IMR-90 (cell line): ENCODE measurements at regions not wholly inside any gene's neighbourhood (a gene's known extent, or its start where the extent isn't known, plus 50 kb on each side); places are given as distances from the start of the nearest gene placed in this dataset.

ENCODE experiments used
- ATAC-seq: fragments of 200-7000 bp; cut with Tn5 transposase; 2 replicates; pipeline ENCODE4 v1.9.1; 2020; ENCODE audit warnings: low read depth, mild to moderate bottlenecking, moderate library complexity
- BruUV-seq: library from RNA; stranded (reverse); fragments of 400-500 nt; replicated peaks from 2 replicates; lab custom pipeline; 2021; lab: Mats Ljungman, UMichigan
- CTCF ChIA-PET: fragments of 300-600 bp; formaldehyde crosslinking; extraction: SDS; loops from one replicate; lab custom pipeline; 2021; ENCODE audit warnings: antibody characterized with exemption; lab: Yijun Ruan, JAX
- POLR2A ChIA-PET: fragments of 300-600 bp; sonication (Branson Sonifier 250); formaldehyde crosslinking; loops from one replicate; lab custom pipeline; 2022; ENCODE audit warnings: antibody characterized with exemption; ENCODE audit not compliant: unreplicated experiment; lab: Charles Lee
- DNase-seq: peaks from one replicate; pipeline ENCODE4 v3.0.0; 2013
- H2AFZ ChIP-seq: replicated peaks from 2 replicates; pipeline ENCODE3; 2013; ENCODE audit warnings: low read length, mild to moderate bottlenecking; ENCODE audit not compliant: poor library complexity
- H2AK5ac ChIP-seq: 2 replicates; pipeline ENCODE4 v1.6.1; 2013; ENCODE audit warnings: low read depth, low read length, inconsistent platforms
- H2AK9ac ChIP-seq: replicated peaks from 2 replicates; pipeline ENCODE3; 2013; ENCODE audit warnings: mild to moderate bottlenecking, low read depth, low read length, moderate library complexity; ENCODE audit not compliant: poor library complexity
- H2BK120ac ChIP-seq: 2 replicates; pipeline ENCODE4 v1.6.1; 2013; ENCODE audit warnings: low read depth, low read length, inconsistent platforms
- H2BK15ac ChIP-seq: 3 replicates; pipeline ENCODE4 v1.6.1; 2013; ENCODE audit warnings: low read depth, low read length, inconsistent platforms
- H2BK20ac ChIP-seq: 2 replicates; pipeline ENCODE4 v1.6.1; 2013; ENCODE audit warnings: low read depth, mild to moderate bottlenecking, inconsistent platforms, low read length, moderate library complexity
- H2BK5ac ChIP-seq: 2 replicates; pipeline ENCODE4 v1.6.1; 2013; ENCODE audit warnings: mild to moderate bottlenecking, low read depth, low read length, inconsistent platforms; ENCODE audit not compliant: poor library complexity, severe bottlenecking
- H3K14ac ChIP-seq: replicated peaks from 2 replicates; pipeline ENCODE4 v1.6.1; 2013; ENCODE audit warnings: low read depth, low read length, inconsistent platforms
- H3K18ac ChIP-seq: 2 replicates; pipeline ENCODE4 v1.6.1; 2013; ENCODE audit warnings: low read depth, low read length, control low read depth
- H3K23ac ChIP-seq: 2 replicates; pipeline ENCODE4 v1.6.1; 2013; ENCODE audit warnings: low read depth, low read length, inconsistent platforms
- H3K27ac ChIP-seq: 2 replicates; pipeline ENCODE4 v1.5.1; 2013; ENCODE audit warnings: mild to moderate bottlenecking, control low read depth, low read length; ENCODE audit not compliant: insufficient read depth
- H3K27me3 ChIP-seq: 2 replicates; pipeline ENCODE4 v1.6.1; 2013; ENCODE audit warnings: low read length; ENCODE audit not compliant: control insufficient read depth, insufficient read depth
- H3K36me3 ChIP-seq: 2 replicates; pipeline ENCODE4 v1.6.1; 2013; ENCODE audit warnings: low read length, mixed read lengths; ENCODE audit not compliant: control insufficient read depth, insufficient read depth
- H3K4ac ChIP-seq: 2 replicates; pipeline ENCODE4 v1.6.1; 2013; ENCODE audit warnings: low read depth, low read length, inconsistent platforms
- H3K4me1 ChIP-seq: 2 replicates; pipeline ENCODE4 v1.6.1; 2013; ENCODE audit warnings: low read length, mixed read lengths; ENCODE audit not compliant: control insufficient read depth, insufficient read depth
- H3K4me2 ChIP-seq: 2 replicates; pipeline ENCODE4 v1.6.1; 2013; ENCODE audit warnings: low read depth, mild to moderate bottlenecking, control low read depth, low read length, moderate library complexity
- H3K4me3 ChIP-seq: 2 replicates; pipeline ENCODE4 v1.5.1; 2013; ENCODE audit warnings: low read depth, mild to moderate bottlenecking, control low read depth, low read length, moderate library complexity; ENCODE audit not compliant: insufficient read depth
- H3K56ac ChIP-seq: 2 replicates; pipeline ENCODE4 v1.6.1; 2013; ENCODE audit warnings: low read length, inconsistent platforms; ENCODE audit not compliant: insufficient read depth; ENCODE audit errors: extremely low read depth
- H3K79me1 ChIP-seq, 2 experiments: 2 replicates each; pipeline ENCODE4 v1.6.1; 2013; ENCODE audit warnings: low read length in 2 of 2, inconsistent platforms in 1 of 2, low read depth in 1 of 2
- H3K9ac ChIP-seq: 2 replicates; pipeline ENCODE4 v1.6.1; 2013; ENCODE audit warnings: low read depth, low read length, control low read depth
- H3K9me1 ChIP-seq: 2 replicates; pipeline ENCODE4 v1.6.1; 2013; ENCODE audit warnings: low read length, inconsistent platforms; ENCODE audit not compliant: insufficient read depth
- H3K9me3 ChIP-seq: 2 replicates; pipeline ENCODE4 v1.6.1; 2013; ENCODE audit warnings: low read length; ENCODE audit not compliant: control insufficient read depth, insufficient read depth
- H4K20me1 ChIP-seq: 2 replicates; pipeline ENCODE4 v1.6.1; 2013; ENCODE audit warnings: low read length, inconsistent platforms; ENCODE audit not compliant: insufficient read depth
- H4K5ac ChIP-seq: 2 replicates; pipeline ENCODE4 v1.6.1; 2013; ENCODE audit warnings: mild to moderate bottlenecking, low read depth, low read length, control low read depth
- H4K8ac ChIP-seq, 2 experiments: 2 replicates each; pipeline ENCODE4 v1.6.1; 2013; ENCODE audit warnings: low read depth in 2 of 2, low read length in 2 of 2, control low read depth in 1 of 2, inconsistent platforms in 1 of 2
- H4K91ac ChIP-seq: 2 replicates; pipeline ENCODE4 v1.6.1; 2013; ENCODE audit warnings: low read depth, low read length, inconsistent platforms; ENCODE audit not compliant: insufficient read depth
- FOS ChIP-seq: fragments of 150-350 bp; IDR thresholded peaks from 2 replicates; pipeline ENCODE4 v1.6.1; 2016; ENCODE audit warnings: low read depth, low read length
- MAFK ChIP-seq: IDR thresholded peaks from 2 replicates; pipeline ENCODE4 v1.6.1; 2012; ENCODE audit warnings: low read depth, low read length, improper control_type of control experiment
- POLR2A ChIP-seq: IDR thresholded peaks from 2 replicates; pipeline ENCODE4 v1.6.1; 2012; ENCODE audit warnings: mild to moderate bottlenecking, low read depth, low read length
- RAD21 ChIP-seq: IDR thresholded peaks from 2 replicates; pipeline ENCODE4 v1.6.1; 2012; ENCODE audit warnings: low read length, improper control_type of control experiment
- RFX5 ChIP-seq: IDR thresholded peaks from 2 replicates; pipeline ENCODE4 v1.8.0; 2012; ENCODE audit warnings: low read depth, mild to moderate bottlenecking, low read length, moderate library complexity
- dilution Hi-C: fragments of 300-500 bp; cut with HindIII; formaldehyde crosslinking; loops from one replicate; pipeline ENCODE4 v1.14.3; 2018; ENCODE audit warnings: low sequenced_read_pairs; ENCODE audit not compliant: unreplicated experiment
- in situ Hi-C: fragments of 300-500 bp; cut with MboI; formaldehyde crosslinking; loops from 3 replicates; pipeline ENCODE4 v1.14.3; 2019; ENCODE audit warnings: low sequenced_read_pairs, inconsistent platforms, mixed read lengths
- intact Hi-C: fragments of 100-400 bp; cut with micrococcal nuclease; formaldehyde crosslinking; loops from 2 replicates; pipeline ENCODE4 v1.10.0; 2022

DNA sequence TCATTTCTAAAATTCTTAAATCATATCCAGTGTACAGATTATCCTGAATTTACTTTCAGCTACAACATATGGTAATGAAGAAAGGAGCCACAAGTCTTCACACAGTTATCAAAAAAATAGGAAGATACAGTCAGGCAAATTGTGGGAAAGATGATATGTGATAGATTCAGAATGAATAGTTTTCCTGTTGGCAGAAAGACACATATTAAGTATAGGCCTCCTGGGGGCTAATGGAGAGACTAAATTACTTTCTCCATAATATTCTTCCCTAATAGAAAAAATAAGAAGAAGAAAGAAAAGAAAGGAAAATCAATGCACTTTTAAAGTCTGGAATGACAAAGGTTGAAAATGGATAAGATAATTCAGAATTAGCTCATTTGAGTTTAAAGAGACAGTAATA is 2073.5 kb downstream of the LRRC4C start:
- no peak overlapping the region for H3K4ac ChIP-seq
- peaks cover 4% of the 10 kb centered on the region; the same call in 1 of the 2 replicates for H3K9me3 ChIP-seq
- ChIA-PET CTCF (interaction anchor here (1.3 kb wide), 1 partner anchor 11 kb away, joined by 9 read pairs; no protein-coding TSS in a partner anchor), POLR2A (no interaction called here)
- no peak overlapping the region for H3K18ac ChIP-seq
- no peaks in the 10 kb centered on the region for H3K27me3 ChIP-seq
- TF ChIP-seq FOS (no peak), MAFK (no peak), RAD21 (no peak), RFX5 (no peak), POLR2A (no peak)
- no peaks in the 10 kb centered on the region for H3K36me3 ChIP-seq
- ATAC-seq (no peak), DNase-seq (no peak)
- no peaks in the 10 kb centered on the region for H4K20me1 ChIP-seq
- intact Hi-C loops: no loop called here
- H3K79me1 ChIP-seq: no peaks in the 10 kb centered on the region
- H2BK20ac ChIP-seq: no peak overlapping the region
- in situ Hi-C loops: no loop called here
- dilution Hi-C loops: no loop called here
- H3K4me3 ChIP-seq: no peak overlapping the region
- H4K8ac ChIP-seq: no peak overlapping the region
- no peak overlapping the region for H3K9ac ChIP-seq
- H3K27ac ChIP-seq: no peak overlapping the region
- no peak overlapping the region for H2BK15ac ChIP-seq
- H3K4me1 ChIP-seq: no peaks in the 10 kb centered on the region
- no peak overlapping the region for H2BK5ac ChIP-seq
- no TSS peak for BruUV-seq
- H4K91ac ChIP-seq: no peak overlapping the region
- no peak overlapping the region for H3K23ac ChIP-seq
- no peak overlapping the region for H3K14ac ChIP-seq
- no peak overlapping the region for H2AK9ac ChIP-seq
- H2BK120ac ChIP-seq: no peak overlapping the region
- H3K4me2 ChIP-seq: no peak overlapping the region
- no peak overlapping the region for H4K5ac ChIP-seq
- H3K56ac ChIP-seq: no peak overlapping the region
- H3K9me1 ChIP-seq: no peaks in the 10 kb centered on the region
- no peak overlapping the region for H2AK5ac ChIP-seq
- H2AFZ ChIP-seq: no peak overlapping the region
